NCI-H187 (cell line): ENCODE measurements at regions not wholly inside any gene's neighbourhood (a gene's known extent, or its start where the extent isn't known, plus 50 kb on each side); places are given as distances from the start of the nearest gene placed in this dataset.
"Not testable (repeated sequence)": the region's sequence is repeated elsewhere in the genome, so short reads cannot be mapped to it uniquely, and the experiment has no call there.

Experiments used
- DNase-seq, 2 experiments: peaks; one replicate each; lab custom pipeline; 2025; lab: John Stamatoyannopoulos, UW

- DNase-seq, result no peak
Observed at GRCh38 chr2:22355816-22356433, 1029.1 kb upstream of the KLHL29 start.

DNA sequence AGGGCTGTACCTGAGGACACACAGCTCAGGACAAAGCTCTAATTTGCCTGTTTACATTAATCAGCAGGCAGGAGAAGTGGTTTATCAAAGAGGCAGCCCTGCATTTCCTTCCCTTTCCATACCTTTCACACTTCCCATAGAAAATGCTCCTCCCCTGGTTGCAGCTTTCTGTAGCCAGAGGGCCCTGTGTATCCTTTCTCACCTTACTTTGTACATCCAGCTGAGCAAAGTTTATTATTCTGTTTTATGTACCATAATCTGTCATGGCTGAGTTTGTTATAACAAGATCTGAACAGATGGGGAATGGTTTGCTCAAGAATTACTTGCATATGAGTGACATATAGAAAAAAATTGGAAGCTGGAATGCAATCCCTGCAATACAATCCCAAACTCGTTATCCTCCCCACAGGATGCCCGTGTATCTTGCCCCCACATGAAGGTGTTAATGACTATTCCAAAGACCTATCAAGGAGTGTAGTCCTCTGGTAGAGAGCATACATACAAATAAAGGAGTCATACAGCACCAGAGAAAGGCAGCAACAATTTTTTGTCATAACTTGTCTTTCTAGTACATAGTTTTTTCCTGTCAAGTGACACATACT is 1025.8 kb upstream of the KLHL29 start:
- DNase-seq, result no peak

GRCh38 chr2:22360735-22361374 is 1024.1 kb upstream of the KLHL29 start:
- DNase-seq, result no peak

DNA sequence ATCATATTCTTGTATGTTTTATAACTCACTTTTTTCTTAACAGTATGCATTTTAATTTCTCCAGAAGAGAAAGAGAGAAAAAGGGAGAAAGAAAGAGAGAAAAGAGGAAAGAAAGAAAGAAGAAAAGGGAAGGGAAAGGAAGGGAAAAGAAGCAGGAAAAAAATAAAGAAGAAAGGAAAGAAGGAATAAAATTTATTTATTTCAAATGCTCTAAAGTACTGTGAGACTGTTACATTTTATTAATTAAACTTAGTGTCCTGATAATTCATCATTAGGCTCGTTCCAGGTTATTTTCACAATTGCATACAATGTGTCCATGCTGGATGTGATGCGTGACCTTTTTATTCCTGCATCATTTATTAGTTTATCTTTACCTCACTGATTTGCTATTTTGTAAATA is 1023.4 kb upstream of the KLHL29 start:
- no peak for DNase-seq

GRCh38 chr2:22375096-22375495 is 1009.9 kb upstream of the KLHL29 start:
- DNase-seq, result no peak

GRCh38 chr2:22377268-22377667 is 1007.7 kb upstream of the KLHL29 start:
- DNase-seq, result no peak

DNA sequence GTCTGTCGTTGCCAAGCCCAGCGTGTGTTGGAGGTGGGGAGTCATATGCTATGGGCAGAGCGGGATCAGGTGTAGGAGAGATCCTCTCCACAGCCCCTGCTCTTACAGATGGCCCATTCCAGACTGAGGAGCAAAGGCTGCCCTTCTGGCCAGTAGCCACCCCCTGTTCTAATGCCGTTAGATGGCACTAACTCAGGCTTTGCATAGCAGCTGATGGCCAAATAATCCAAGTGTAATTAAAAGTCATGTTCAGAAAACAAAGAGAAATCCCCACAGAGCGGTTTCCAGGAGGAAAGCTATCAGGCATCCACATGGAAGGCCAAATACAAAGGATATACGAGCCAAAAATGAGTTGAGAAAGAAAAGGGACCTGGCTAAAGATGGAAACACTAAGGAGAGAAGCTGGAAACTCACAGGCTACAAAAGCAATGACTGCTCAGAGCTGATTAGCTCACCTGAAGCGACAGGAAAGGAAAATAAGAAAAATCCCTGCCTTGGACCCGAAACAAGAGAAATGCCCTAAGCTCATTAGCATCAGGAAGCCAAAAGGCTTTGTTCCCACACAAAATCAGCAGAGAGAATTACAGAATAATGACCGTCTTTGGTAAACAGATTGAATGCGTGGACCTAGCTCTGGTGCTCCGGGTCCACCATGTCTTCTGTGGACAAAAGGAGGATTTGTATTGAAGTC is 1002.4 kb upstream of the KLHL29 start:
- DNase-seq, result no peak

GRCh38 chr2:22397847-22398246 is 987.1 kb upstream of the KLHL29 start:
- DNase-seq, result no peak

GRCh38 chr2:22403748-22404147 is 981.2 kb upstream of the KLHL29 start:
- no peak for DNase-seq

DNA sequence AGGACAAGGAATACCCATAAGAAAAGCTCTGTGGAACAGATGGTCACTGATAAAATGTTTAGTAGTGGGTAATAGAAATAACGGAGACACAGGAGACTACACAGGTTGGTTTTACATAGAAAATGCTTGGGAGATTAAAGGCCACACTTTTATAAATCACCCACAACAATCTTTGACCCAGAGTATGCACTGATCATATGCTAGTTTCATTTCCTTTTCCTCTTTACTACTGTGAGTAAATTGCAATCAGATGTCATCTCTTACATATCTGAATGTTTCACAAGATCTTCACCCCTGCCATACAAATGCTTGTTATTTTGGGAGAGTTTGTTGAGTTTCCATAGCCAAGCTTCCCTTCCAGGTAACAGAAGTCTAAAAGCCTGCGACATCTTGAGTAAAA is 978.4 kb upstream of the KLHL29 start:
- no peak for DNase-seq

- DNase-seq, result no peak
Observed at GRCh38 chr2:22420076-22420475, 964.9 kb upstream of the KLHL29 start.

DNA sequence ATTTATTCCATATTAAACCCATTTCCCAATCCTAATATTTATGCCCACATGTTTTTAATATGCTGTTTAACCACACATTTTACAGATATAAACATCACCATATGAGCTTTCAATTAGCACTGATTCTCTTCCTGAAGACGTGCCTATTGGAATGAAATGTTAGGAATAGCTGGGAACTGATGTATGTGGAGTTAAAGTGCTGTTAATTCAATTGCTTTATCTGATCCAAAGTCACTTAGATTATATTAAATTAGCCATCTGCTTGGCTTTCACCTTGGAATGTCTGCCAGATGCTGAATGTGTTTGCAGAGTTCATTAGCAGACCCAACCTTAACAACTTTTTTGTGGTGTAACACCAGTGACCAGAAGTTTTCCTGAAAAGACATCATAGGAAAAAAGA is 942.9 kb upstream of the KLHL29 start:
- no peak for DNase-seq

DNA sequence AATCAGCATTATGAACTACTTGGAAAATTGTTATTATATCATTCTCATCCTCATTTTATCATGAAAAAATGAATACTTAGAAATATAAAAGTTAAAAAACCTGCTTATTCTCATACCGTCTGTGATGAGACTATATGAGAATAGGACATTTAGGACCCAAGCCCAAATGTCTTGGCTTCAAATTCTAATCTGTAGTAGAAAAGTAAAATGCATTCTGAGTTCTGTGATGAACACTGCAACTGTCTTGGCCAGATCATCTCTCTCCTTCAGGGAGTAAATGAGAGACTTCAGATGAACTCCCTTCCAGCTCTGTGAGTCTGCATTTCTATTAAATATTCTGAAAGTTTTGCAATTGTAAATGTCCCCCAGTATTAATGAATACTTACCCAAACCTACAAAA is 940.7 kb upstream of the KLHL29 start:
- no peak for DNase-seq

DNA sequence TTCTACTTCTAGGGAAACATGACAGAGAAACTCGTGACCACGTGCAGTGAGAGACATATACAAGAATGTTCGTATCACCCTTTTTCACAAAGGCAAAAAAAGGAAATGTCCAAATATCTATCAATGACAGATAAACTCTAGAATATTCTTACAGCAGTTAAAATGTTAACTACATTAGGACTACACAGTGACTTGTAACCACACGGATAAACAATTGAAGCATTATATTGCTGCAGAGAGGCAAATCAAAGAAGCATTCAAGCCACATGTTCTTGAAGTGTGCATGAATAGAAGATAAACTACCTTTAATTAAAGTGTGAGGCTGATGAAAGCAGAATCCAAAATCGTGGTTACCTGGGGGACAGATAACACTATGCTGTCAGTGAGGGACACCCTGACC is 935.3 kb upstream of the KLHL29 start:
- DNase-seq, result no peak

GRCh38 chr2:22450831-22451230 is 934.1 kb upstream of the KLHL29 start:
- no peak for DNase-seq

- DNase-seq, result no peak
Observed at GRCh38 chr2:22454826-22455485, 930.0 kb upstream of the KLHL29 start.

DNA sequence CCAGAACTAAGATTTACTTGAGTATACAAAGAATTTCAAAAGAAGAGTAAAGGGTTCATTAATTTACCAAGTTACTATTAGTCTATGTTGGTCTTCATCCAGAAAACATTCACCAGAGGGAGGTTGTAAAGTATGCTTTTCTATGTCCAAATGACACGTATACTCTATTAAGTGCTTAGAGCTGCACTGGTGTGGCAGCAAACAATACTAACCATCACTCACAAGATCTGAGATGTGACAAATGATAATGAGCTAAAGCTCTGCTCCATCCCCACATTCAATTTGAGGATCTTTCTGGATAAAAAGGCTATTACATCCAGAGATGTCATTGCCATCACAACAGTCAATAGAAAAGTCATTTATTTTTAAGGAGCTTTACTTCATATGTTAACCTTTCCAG is 926.5 kb upstream of the KLHL29 start:
- DNase-seq, result no peak

DNA sequence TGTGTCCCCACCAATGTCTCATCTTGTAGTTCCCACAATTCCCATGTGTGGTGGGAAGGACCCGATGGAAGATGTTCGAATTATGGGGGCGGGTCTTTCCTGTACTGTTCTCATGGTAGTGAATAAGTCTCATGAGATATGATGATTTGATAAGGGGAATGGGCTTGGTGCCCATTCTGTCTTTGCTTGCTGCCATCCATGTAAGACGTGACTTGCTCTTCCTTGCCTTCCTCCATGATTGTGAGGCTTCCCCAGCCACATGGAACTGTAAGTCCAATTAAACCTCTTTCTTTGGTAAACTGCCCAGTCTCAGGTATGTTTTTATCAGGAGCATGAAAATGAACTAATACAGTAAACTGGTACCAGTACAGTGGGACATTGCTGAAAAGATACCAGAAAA is 909.9 kb upstream of the KLHL29 start:
- not testable (repeated sequence) for DNase-seq

DNA sequence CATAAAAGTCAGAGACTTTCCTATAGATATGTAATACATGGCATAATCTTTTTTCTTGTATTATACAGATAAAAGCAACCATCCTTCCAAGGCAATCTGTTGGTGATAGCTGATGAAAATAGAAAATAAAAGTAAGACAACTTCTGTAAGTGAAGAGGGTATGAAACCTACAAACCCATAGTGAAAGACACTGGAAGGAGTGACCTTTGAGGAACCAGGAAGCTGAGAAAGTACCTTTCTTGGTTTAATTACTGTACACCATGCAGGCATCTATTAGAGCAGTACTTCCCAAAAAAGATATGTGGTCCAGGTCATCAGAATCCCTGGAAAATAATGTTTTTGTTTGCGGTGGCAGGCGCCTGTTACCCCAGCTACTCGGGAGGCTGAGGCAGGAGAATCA is 906.6 kb upstream of the KLHL29 start:
- no peak for DNase-seq

GRCh38 chr2:22481486-22482259 is 903.3 kb upstream of the KLHL29 start:
- DNase-seq, result no peak

- no peak for DNase-seq
Observed at GRCh38 chr2:22483036-22483435, 901.9 kb upstream of the KLHL29 start.

- DNase-seq, result no peak
Observed at GRCh38 chr2:22485486-22485885, 899.5 kb upstream of the KLHL29 start.
